Stimulated activated naive CD4-positive, alpha-beta T cell (primary cell): ENCODE measurements at regions not wholly inside any gene's neighbourhood (a gene's known extent, or its start where the extent isn't known, plus 50 kb on each side); places are given as distances from the start of the nearest gene placed in this dataset.
"Not testable (repeated sequence)": the region's sequence is repeated elsewhere in the genome, so short reads cannot be mapped to it uniquely, and the experiment has no call there.

Experiments
- DNase-seq, 6 experiments: peaks; one replicate each; lab custom pipeline; 2025; lab: John Stamatoyannopoulos, UW

- no peak for DNase-seq
These were observed 164.8 kb upstream of the FOXF1 start for GRCh38 chr16:86345516-86345915.

GRCh38 chr16:86346034-86346433 is 164.3 kb upstream of the FOXF1 start:
- DNase-seq = no peak

GRCh38 chr16:86347090-86347489 is 163.2 kb upstream of the FOXF1 start:
- no peak for DNase-seq

- no peak for DNase-seq
These were observed 162.3 kb upstream of the FOXF1 start for GRCh38 chr16:86347916-86348555.

GRCh38 chr16:86349338-86349900 is 160.9 kb upstream of the FOXF1 start:
- no peak for DNase-seq

GRCh38 chr16:86350289-86350688 is 160.0 kb upstream of the FOXF1 start:
- DNase-seq = no peak

- no peak for DNase-seq
These were observed 159.1 kb upstream of the FOXF1 start for GRCh38 chr16:86351041-86351784.

GRCh38 chr16:86351785-86352139 is 158.6 kb upstream of the FOXF1 start:
- not testable (repeated sequence) for DNase-seq

- no peak for DNase-seq
These were observed 157.2 kb upstream of the FOXF1 start for GRCh38 chr16:86353148-86353547.

- no peak for DNase-seq
These were observed 156.4 kb upstream of the FOXF1 start for GRCh38 chr16:86353948-86354347.

- DNase-seq = no peak
These were observed 155.4 kb upstream of the FOXF1 start for GRCh38 chr16:86354641-86355513.

- DNase-seq = no peak
These were observed 154.8 kb upstream of the FOXF1 start for GRCh38 chr16:86355531-86355930.

- DNase-seq = no peak
These were observed 154.4 kb upstream of the FOXF1 start for GRCh38 chr16:86355951-86356350.

GRCh38 chr16:86356804-86357203 is 153.5 kb upstream of the FOXF1 start:
- no peak for DNase-seq

- DNase-seq = no peak
These were observed 153.0 kb upstream of the FOXF1 start for GRCh38 chr16:86357303-86357702.

- no peak for DNase-seq
These were observed 152.4 kb upstream of the FOXF1 start for GRCh38 chr16:86357950-86358349.

GRCh38 chr16:86359571-86359970 is 150.8 kb upstream of the FOXF1 start:
- no peak for DNase-seq

- no peak for DNase-seq
These were observed 148.0 kb upstream of the FOXF1 start for GRCh38 chr16:86362155-86362849.

- DNase-seq = no peak
These were observed 147.3 kb upstream of the FOXF1 start for GRCh38 chr16:86363057-86363490.

- DNase-seq = no peak
These were observed 146.3 kb upstream of the FOXF1 start for GRCh38 chr16:86363836-86364618.
